SW480 (cell line): ENCODE measurements at regions not wholly inside any gene's neighbourhood (a gene's known extent, or its start where the extent isn't known, plus 50 kb on each side); places are given as distances from the start of the nearest gene placed in this dataset.
"Not testable (repeated sequence)": the region's sequence is repeated elsewhere in the genome, so short reads cannot be mapped to it uniquely, and the experiment has no call there.

ENCODE experiments used
- DNase-seq: peaks from one replicate; pipeline ENCODE4 v3.0.0-alpha.2; 2016; ENCODE audit warnings: low spot score

GRCh38 chr13:86253497-86253896 lies 454.3 kb upstream of the SLITRK6 start:
- DNase-seq, result not testable (repeated sequence)

- DNase-seq, result not testable (repeated sequence)
Observed at GRCh38 chr13:86255820-86256219, 456.6 kb upstream of the SLITRK6 start.

- DNase-seq, result no peak
Observed at GRCh38 chr13:86269511-86269910, 470.3 kb upstream of the SLITRK6 start.

- DNase-seq, result peak; percentile 88
Observed at GRCh38 chr13:86282442-86282841, 483.2 kb upstream of the SLITRK6 start.

GRCh38 chr13:86283031-86283430 lies 483.8 kb upstream of the SLITRK6 start:
- DNase-seq, result no peak

- no peak for DNase-seq
Observed at GRCh38 chr13:86298725-86299124, 499.5 kb upstream of the SLITRK6 start.

- no peak for DNase-seq
Observed at GRCh38 chr13:86299128-86299527, 499.9 kb upstream of the SLITRK6 start.

GRCh38 chr13:86309881-86310280 lies 510.7 kb upstream of the SLITRK6 start:
- DNase-seq, result no peak

GRCh38 chr13:86313421-86313820 lies 514.2 kb upstream of the SLITRK6 start:
- DNase-seq, result no peak

- DNase-seq, result no peak
Observed at GRCh38 chr13:86318450-86318849, 519.2 kb upstream of the SLITRK6 start.

- no peak for DNase-seq
Observed at GRCh38 chr13:86324191-86324590, 525.0 kb upstream of the SLITRK6 start.

GRCh38 chr13:86355301-86355700 lies 556.1 kb upstream of the SLITRK6 start:
- DNase-seq, result no peak

- DNase-seq, result no peak
Observed at GRCh38 chr13:86357106-86357505, 557.9 kb upstream of the SLITRK6 start.

- not testable (repeated sequence) for DNase-seq
Observed at GRCh38 chr13:86363749-86364148, 564.5 kb upstream of the SLITRK6 start.

GRCh38 chr13:86368924-86369323 lies 569.7 kb upstream of the SLITRK6 start:
- no peak for DNase-seq

GRCh38 chr13:86377451-86377850 lies 578.2 kb upstream of the SLITRK6 start:
- no peak for DNase-seq

- no peak for DNase-seq
Observed at GRCh38 chr13:86378628-86379027, 579.4 kb upstream of the SLITRK6 start.

- DNase-seq, result no peak
Observed at GRCh38 chr13:86383151-86383550, 583.9 kb upstream of the SLITRK6 start.

- no peak for DNase-seq
Observed at GRCh38 chr13:86383561-86383960, 584.3 kb upstream of the SLITRK6 start.

GRCh38 chr13:86397635-86398034 lies 598.4 kb upstream of the SLITRK6 start:
- no peak for DNase-seq

GRCh38 chr13:86399572-86399971 lies 600.4 kb upstream of the SLITRK6 start:
- DNase-seq, result no peak

- no peak for DNase-seq
Observed at GRCh38 chr13:86402500-86402899, 603.3 kb upstream of the SLITRK6 start.

- no peak for DNase-seq
Observed at GRCh38 chr13:86403181-86403580, 604.0 kb upstream of the SLITRK6 start.

- no peak for DNase-seq
Observed at GRCh38 chr13:86409466-86410241, 610.4 kb upstream of the SLITRK6 start.
